GM12891 (cell line): ENCODE measurements at regions not wholly inside any gene's neighbourhood (a gene's known extent, or its start where the extent isn't known, plus 50 kb on each side); places are given as distances from the start of the nearest gene placed in this dataset.

Source experiments
- DNase-seq: peaks from one replicate; pipeline ENCODE4 v3.0.0; 2011; ENCODE audit warnings: low spot score; ENCODE audit not compliant: insufficient read length
- FAIRE-seq: peaks from 2 replicates; lab custom pipeline; 2011; peaks lifted over from hg19 to GRCh38; lab: Jason Lieb, UNC
- PAX5 ChIP-seq: IDR thresholded peaks from 2 replicates; pipeline ENCODE4 v1.6.1; 2011; ENCODE audit warnings: low read length, moderate library complexity, mild to moderate bottlenecking; ENCODE audit not compliant: insufficient read depth, severe bottlenecking
- POLR2A ChIP-seq: IDR thresholded peaks from 2 replicates; pipeline ENCODE4 v1.6.1; 2011; ENCODE audit warnings: low read depth, low read length, control low read depth
- POLR2AphosphoS5 ChIP-seq: IDR thresholded peaks from 2 replicates; pipeline ENCODE4 v1.6.1; 2011; ENCODE audit warnings: low read depth, low read length, control low read depth
- POU2F2 ChIP-seq: IDR thresholded peaks from 2 replicates; pipeline ENCODE4 v1.6.1; 2011; ENCODE audit warnings: low read depth, mild to moderate bottlenecking, control low read depth, low read length, moderate library complexity
- SPI1 ChIP-seq: IDR thresholded peaks from 2 replicates; pipeline ENCODE4 v1.6.1; 2011; ENCODE audit warnings: low read depth, low read length, control low read depth
- TAF1 ChIP-seq: IDR thresholded peaks from 2 replicates; pipeline ENCODE4 v1.6.1; 2011; ENCODE audit warnings: low read depth, low read length, control low read depth

DNA sequence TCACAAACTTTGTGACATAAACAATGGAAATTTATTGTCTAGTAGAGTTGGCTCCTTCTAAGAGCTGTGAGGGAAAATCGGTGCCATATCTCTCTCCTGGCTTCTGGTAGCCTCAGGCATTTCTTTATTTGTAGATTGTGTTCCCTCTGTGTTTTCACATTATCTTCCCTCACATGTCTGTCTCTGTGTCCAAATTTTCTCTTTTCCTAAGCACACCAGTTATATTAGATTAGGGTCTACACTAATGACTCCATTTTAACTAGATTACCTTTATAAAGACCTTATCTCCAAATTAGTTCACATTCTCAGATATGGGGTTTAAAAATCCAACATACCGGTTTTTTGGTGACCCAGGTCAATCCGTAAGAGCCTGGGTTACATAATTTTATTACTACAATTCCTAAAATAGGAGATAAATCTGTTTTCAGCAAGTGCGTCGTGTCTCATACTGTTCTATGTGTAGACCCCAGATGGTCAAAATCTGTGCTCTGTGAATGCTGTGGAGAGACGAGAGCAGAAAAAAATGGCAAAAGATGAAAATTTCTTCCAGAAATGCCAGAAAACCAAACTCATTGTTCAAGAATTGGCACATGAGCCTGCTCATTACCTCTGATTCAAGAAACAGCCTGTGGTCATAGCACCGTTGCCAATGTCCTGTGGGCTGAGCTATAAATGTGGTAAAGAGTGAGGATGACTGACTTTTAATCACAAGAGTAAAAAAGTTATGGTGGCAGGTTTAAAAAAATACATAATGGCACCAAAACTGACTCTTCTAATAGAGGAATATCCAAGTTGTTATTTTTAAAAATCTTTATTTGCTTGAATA is 574.7 kb downstream of the PCDH7 start:
- TF ChIP-seq POLR2AphosphoS5 = no peak
- no peak for TF ChIP-seq SPI1
- no peak for TF ChIP-seq PAX5
- TF ChIP-seq POLR2A = no peak
- TF ChIP-seq TAF1 = no peak
- TF ChIP-seq POU2F2 = no peak
- FAIRE-seq = no peak
- no peak for DNase-seq

GRCh38 chr4:31298737-31299136 is 578.6 kb downstream of the PCDH7 start:
- TF ChIP-seq POLR2A = no peak
- no peak for TF ChIP-seq PAX5
- TF ChIP-seq POLR2AphosphoS5 = no peak
- no peak for DNase-seq
- FAIRE-seq = no peak

DNA sequence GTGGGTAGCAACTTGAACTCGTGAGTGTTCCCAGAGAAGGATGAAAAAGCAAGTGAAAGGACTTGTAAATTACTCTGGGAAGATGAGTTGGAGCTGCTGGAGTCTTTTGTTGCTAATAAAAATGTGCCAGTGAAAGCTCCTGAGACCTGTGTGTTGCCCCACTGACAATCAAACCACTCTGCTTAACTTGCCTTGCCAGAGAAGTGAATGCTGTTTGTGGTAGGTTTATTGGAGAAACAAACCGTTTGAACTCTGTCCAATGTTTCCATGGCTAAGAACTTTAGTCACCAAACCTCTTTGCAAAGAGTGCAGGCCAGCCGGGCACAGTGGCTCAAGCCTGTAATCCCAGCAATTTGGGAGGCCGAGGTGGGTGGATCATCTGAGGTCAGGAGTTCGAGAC is 586.9 kb downstream of the PCDH7 start:
- FAIRE-seq (no peak), DNase-seq (no peak)
- TF ChIP-seq POLR2A = no peak

GRCh38 chr4:31324814-31325213 is 604.6 kb downstream of the PCDH7 start:
- no peak for TF ChIP-seq PAX5
- no peak for TF ChIP-seq POU2F2
- no peak for TF ChIP-seq TAF1
- FAIRE-seq = no peak
- DNase-seq = no peak

- FAIRE-seq = no peak
- TF ChIP-seq SPI1 (no peak), PAX5 (no peak), POU2F2 (no peak), POLR2AphosphoS5 (no peak), TAF1 (no peak), POLR2A (no peak)
- DNase-seq = no peak
These were observed 605.1 kb downstream of the PCDH7 start for GRCh38 chr4:31325300-31325699.

GRCh38 chr4:31327031-31327430 is 606.9 kb downstream of the PCDH7 start:
- no peak for FAIRE-seq
- TF ChIP-seq TAF1 = no peak
- TF ChIP-seq POLR2AphosphoS5 = no peak
- no peak for TF ChIP-seq PAX5
- no peak for TF ChIP-seq POLR2A
- no peak for TF ChIP-seq SPI1
- no peak for TF ChIP-seq POU2F2
- DNase-seq = no peak

DNA sequence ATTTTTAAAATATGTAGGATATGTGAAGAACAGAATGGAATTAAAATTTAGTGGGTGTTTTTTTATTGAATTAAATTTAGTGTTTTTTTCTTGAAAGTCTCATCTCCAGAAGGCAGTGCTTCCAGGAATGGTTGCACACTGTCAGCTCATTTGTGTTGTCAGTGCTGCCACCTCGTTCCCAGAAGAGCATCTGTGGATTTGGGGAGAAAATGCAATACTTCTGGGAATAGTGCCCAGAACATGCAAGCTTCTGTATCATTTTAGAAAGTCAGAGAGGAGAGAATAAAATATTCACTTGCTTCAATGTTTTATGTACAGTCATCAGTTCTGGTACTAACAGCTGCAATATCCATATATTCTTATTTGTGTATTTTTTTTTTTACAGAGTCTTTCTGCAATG is 608.8 kb downstream of the PCDH7 start:
- no peak for FAIRE-seq

DNA sequence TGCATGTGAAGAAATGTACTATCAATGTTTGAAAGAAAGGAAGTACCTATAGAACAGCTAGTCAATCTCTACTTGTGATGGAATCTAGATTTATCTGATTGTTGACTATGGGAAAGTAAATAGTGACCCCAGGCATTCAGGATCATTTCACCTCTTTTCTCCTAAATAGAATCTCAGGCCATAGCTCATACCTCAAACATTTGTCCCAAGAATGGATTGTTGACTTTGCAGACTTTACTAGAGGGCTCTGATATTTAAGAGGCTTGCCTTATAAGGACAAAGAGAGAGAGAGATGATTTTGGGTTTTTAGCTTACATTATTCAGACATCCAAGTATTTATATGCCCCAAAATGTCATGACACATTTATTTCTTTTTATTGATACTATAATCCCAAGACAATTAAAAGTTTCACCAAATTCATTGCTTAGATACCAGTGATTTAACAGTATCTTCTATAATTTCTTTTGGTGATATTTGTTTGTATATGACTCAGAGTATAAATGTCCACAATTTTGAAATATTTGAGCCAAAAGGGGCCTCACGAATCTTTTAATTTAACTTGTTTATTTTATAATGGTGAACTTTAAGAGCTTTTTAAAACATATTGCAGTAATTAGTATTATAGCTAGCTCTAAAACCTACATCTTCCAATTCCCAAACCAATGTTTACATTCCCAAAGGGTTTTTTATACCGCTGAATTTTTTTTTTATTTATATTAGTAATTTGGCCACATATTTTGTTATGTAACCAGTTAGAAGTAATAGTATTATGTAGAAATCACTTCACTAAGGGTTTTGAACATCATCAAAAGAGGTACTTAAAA is 614.1 kb downstream of the PCDH7 start:
- DNase-seq (no peak), FAIRE-seq (no peak)
- TF ChIP-seq POLR2A = no peak
- TF ChIP-seq PAX5 = no peak
- TF ChIP-seq POLR2AphosphoS5 = no peak
- TF ChIP-seq SPI1 = no peak
- TF ChIP-seq POU2F2 = no peak
- TF ChIP-seq TAF1 = no peak

More for the DNA sequence above, 608.8 kb downstream of the PCDH7 start:
- DNase-seq = no peak
- TF ChIP-seq POLR2A = no peak
- no peak for TF ChIP-seq SPI1

GRCh38 chr4:31338000-31338399 is 617.8 kb downstream of the PCDH7 start:
- TF ChIP-seq TAF1 = no peak
- no peak for TF ChIP-seq SPI1
- no peak for TF ChIP-seq POLR2A
- no peak for TF ChIP-seq POU2F2
- TF ChIP-seq POLR2AphosphoS5 = no peak
- FAIRE-seq (no peak), DNase-seq (no peak)

- DNase-seq (no peak), FAIRE-seq (no peak)
- no peak for TF ChIP-seq TAF1
- no peak for TF ChIP-seq SPI1
- TF ChIP-seq POLR2A = no peak
- TF ChIP-seq POLR2AphosphoS5 = no peak
- TF ChIP-seq POU2F2 = no peak
- TF ChIP-seq PAX5 = no peak
These were observed 621.6 kb downstream of the PCDH7 start for GRCh38 chr4:31341601-31342359.
